ENCODE measurements at regions not wholly inside any gene's neighbourhood (a gene's known extent, or its start where the extent isn't known, plus 50 kb on each side); places are given as distances from the start of the nearest gene placed in this dataset.

- no peaks in the 10 kb centered on the region for H3K27me3 Mint-ChIP-seq (ENCODE audit: low read depth)
- no peak for DNase-seq (ENCODE audit: low spot score in 2 of 2, unreplicated experiment in 2 of 2)
- no peaks in the 10 kb centered on the region for H3K36me3 Mint-ChIP-seq
- no peak overlapping the region for H3K27ac Mint-ChIP-seq
- no peak overlapping the region for H3K4me3 Mint-ChIP-seq
- TF ChIP-seq CTCF (IDR thresholded peaks at IDR 0.05; ENCODE audit: unreplicated experiment): no peak
- H3K4me1 Mint-ChIP-seq: peaks cover 37% of the 10 kb centered on the region
- H3K9me3 Mint-ChIP-seq: no peaks in the 10 kb centered on the region
Measured at GRCh38 chr3:193862843-193863242, 269.8 kb downstream of the OPA1 start.

GRCh38 chr3:193863657-193864357 is 270.8 kb downstream of the OPA1 start:
- Mint-ChIP-seq H3K27ac (peak overlapping the region; percentile 72), H3K9me3 (no peaks in the 10 kb centered on the region), H3K4me3 (no peak overlapping the region), H3K36me3 (no peaks in the 10 kb centered on the region), H3K4me1 (peaks cover 39% of the 10 kb centered on the region), H3K27me3 (ENCODE audit: low read depth) (no peaks in the 10 kb centered on the region)
- no peak for DNase-seq (ENCODE audit: low spot score in 2 of 2, unreplicated experiment in 2 of 2)
- no peak for TF ChIP-seq CTCF (IDR thresholded peaks at IDR 0.05; ENCODE audit: unreplicated experiment)

- no peaks in the 10 kb centered on the region for H3K36me3 Mint-ChIP-seq
- TF ChIP-seq CTCF (IDR thresholded peaks at IDR 0.05; ENCODE audit: unreplicated experiment): no peak
- no peak overlapping the region for H3K27ac Mint-ChIP-seq
- peaks cover 51% of the 10 kb centered on the region for H3K4me1 Mint-ChIP-seq
- no peaks in the 10 kb centered on the region for H3K27me3 Mint-ChIP-seq (ENCODE audit: low read depth)
- no peak overlapping the region for H3K4me3 Mint-ChIP-seq
- H3K9me3 Mint-ChIP-seq: no peaks in the 10 kb centered on the region
- no peak for DNase-seq (ENCODE audit: low spot score in 2 of 2, unreplicated experiment in 2 of 2)
Measured at GRCh38 chr3:193865339-193865738, 270.6 kb upstream of the HES1 start.

- Mint-ChIP-seq H3K9me3 (no peaks in the 10 kb centered on the region), H3K4me3 (no peak overlapping the region)
- TF ChIP-seq CTCF (IDR thresholded peaks at IDR 0.05; ENCODE audit: unreplicated experiment): no peak
Measured at GRCh38 chr3:193865896-193866480, 270.0 kb upstream of the HES1 start.

GRCh38 chr3:193868590-193868989 is 267.4 kb upstream of the HES1 start:
- Mint-ChIP-seq H3K9me3 (no peaks in the 10 kb centered on the region), H3K4me1 (peaks cover 49% of the 10 kb centered on the region), H3K36me3 (no peaks in the 10 kb centered on the region), H3K4me3 (no peak overlapping the region), H3K27ac (no peak overlapping the region), H3K27me3 (ENCODE audit: low read depth) (no peaks in the 10 kb centered on the region)
- no peak for TF ChIP-seq CTCF (IDR thresholded peaks at IDR 0.05; ENCODE audit: unreplicated experiment)
- no peak for DNase-seq (ENCODE audit: low spot score in 2 of 2, unreplicated experiment in 2 of 2)

More at GRCh38 chr3:193865896-193866480, 270.0 kb upstream of the HES1 start:
- no peaks in the 10 kb centered on the region for H3K36me3 Mint-ChIP-seq
- no peaks in the 10 kb centered on the region for H3K27me3 Mint-ChIP-seq (ENCODE audit: low read depth)
- no peak overlapping the region for H3K27ac Mint-ChIP-seq
- H3K4me1 Mint-ChIP-seq: peaks cover 51% of the 10 kb centered on the region
- no peak for DNase-seq (ENCODE audit: low spot score in 2 of 2, unreplicated experiment in 2 of 2)
